Neural cell (in vitro differentiated cells): ENCODE measurements at regions not wholly inside any gene's neighbourhood (a gene's known extent, or its start where the extent isn't known, plus 50 kb on each side); places are given as distances from the start of the nearest gene placed in this dataset.

Experiments used
- CTCF ChIP-seq: fragments of 450-650 bp; IDR thresholded peaks from 2 replicates; pipeline ENCODE4 v1.5.1; 2014; ENCODE audit warnings: antibody characterized with exemption, mild to moderate bottlenecking, moderate library complexity; ENCODE audit not compliant: poor library complexity, severe bottlenecking
- EP300 ChIP-seq: fragments of 450-650 bp; conservative IDR thresholded peaks from 2 replicates; pipeline ENCODE4 v1.6.1; 2014; ENCODE audit warnings: antibody characterized with exemption, mild to moderate bottlenecking, moderate library complexity; ENCODE audit not compliant: poor library complexity, severe bottlenecking
- EZH2 ChIP-seq: fragments of 200-600, 300-800 bp; shearing (Covaris generic), sonication (generic); IDR thresholded peaks from 2 replicates; pipeline ENCODE4 v1.6.1; 2014; ENCODE audit warnings: antibody characterized with exemption, low read length, borderline replicate concordance, mild to moderate bottlenecking; ENCODE audit not compliant: insufficient read depth, poor library complexity, severe bottlenecking
- POLR2AphosphoS5 ChIP-seq: IDR thresholded peaks from 2 replicates; pipeline ENCODE4 v1.6.1; 2012
- RAD21 ChIP-seq: fragments of 450-650 bp; conservative IDR thresholded peaks from 2 replicates; pipeline ENCODE4 v1.6.1; 2014; ENCODE audit warnings: antibody characterized with exemption, mild to moderate bottlenecking, moderate library complexity
- REST ChIP-seq: IDR thresholded peaks from 2 replicates; pipeline ENCODE4 v1.6.1; 2012; ENCODE audit warnings: borderline replicate concordance
- TAF1 ChIP-seq: IDR thresholded peaks from 2 replicates; pipeline ENCODE4 v1.6.1; 2012; ENCODE audit warnings: low read depth

- TF ChIP-seq CTCF (no peak), EP300 (no peak), EZH2 (no peak), REST (no peak), POLR2AphosphoS5 (no peak), RAD21 (no peak), TAF1 (no peak)
Measured at GRCh38 chr5:2948875-2949274, 197.4 kb upstream of the IRX2 start.
